Smooth muscle cell (in vitro differentiated cells): ENCODE measurements at regions not wholly inside any gene's neighbourhood (a gene's known extent, or its start where the extent isn't known, plus 50 kb on each side); places are given as distances from the start of the nearest gene placed in this dataset.

ENCODE experiments used
- DNase-seq: peaks from one replicate; lab custom pipeline; 2025; ENCODE audit not compliant: unreplicated experiment; lab: John Stamatoyannopoulos, UW
- H2AFZ ChIP-seq: fragments of 200-600 bp; sonication (generic); 2 replicates; pipeline ENCODE4 v1.6.0; 2016; ENCODE audit warnings: antibody characterized with exemption, low read depth, mild to moderate bottlenecking
- H3F3A ChIP-seq: fragments of 200-600 bp; sonication (generic); 2 replicates; pipeline ENCODE4 v1.6.0; 2017; ENCODE audit warnings: antibody characterized with exemption, low read depth
- H3K27ac ChIP-seq: fragments of 200-600 bp; sonication (generic); 2 replicates; pipeline ENCODE4 v1.5.1; 2016; ENCODE audit warnings: low read depth, mild to moderate bottlenecking
- H3K27me3 ChIP-seq: fragments of 200-600 bp; sonication (generic); 2 replicates; pipeline ENCODE4 v1.6.1; 2016; ENCODE audit warnings: low read depth, mild to moderate bottlenecking
- H3K36me3 ChIP-seq: fragments of 200-600 bp; sonication (generic); 2 replicates; pipeline ENCODE4 v1.5.1; 2016; ENCODE audit warnings: low read depth
- H3K4me1 ChIP-seq: fragments of 200-600 bp; sonication (generic); 2 replicates; pipeline ENCODE4 v1.5.1; 2016; ENCODE audit warnings: low read depth
- H3K4me2 ChIP-seq: fragments of 200-600 bp; sonication (generic); 2 replicates; pipeline ENCODE4 v1.6.0; 2016; ENCODE audit warnings: mild to moderate bottlenecking
- H3K4me3 ChIP-seq: fragments of 200-600 bp; sonication (generic); 2 replicates; pipeline ENCODE4 v1.5.1; 2016; ENCODE audit warnings: mild to moderate bottlenecking
- H3K79me2 ChIP-seq: fragments of 200-600 bp; sonication (generic); 2 replicates; pipeline ENCODE4 v1.6.0; 2016; ENCODE audit warnings: low read depth, mild to moderate bottlenecking
- H3K9ac ChIP-seq: fragments of 200-600 bp; sonication (generic); 2 replicates; pipeline ENCODE4 v1.6.0; 2016; ENCODE audit warnings: low read depth
- H3K9me3 ChIP-seq: fragments of 200-600 bp; sonication (generic); replicated peaks from 2 replicates; pipeline ENCODE4 v1.5.1; 2016; ENCODE audit warnings: low read depth
- H4K20me1 ChIP-seq: fragments of 200-600 bp; sonication (generic); 2 replicates; pipeline ENCODE4 v1.6.0; 2016; ENCODE audit warnings: low read depth
- WGBS: methylation state at CpG from one replicate; pipeline ENCODE4 v1.1.7; 2016; ENCODE audit warnings: low lambda C conversion rate; 5-methylcytosine and 5-hydroxymethylcytosine counted together
- TF ChIP-seq, protein P1 (sequence below): fragments of 200-600 bp; sonication (generic); IDR thresholded peaks from 2 replicates; pipeline ENCODE4 v1.5.1; 2017; ENCODE audit warnings: borderline replicate concordance, mild to moderate bottlenecking, antibody characterized with exemption; ENCODE audit not compliant: insufficient read depth, poor library complexity, severe bottlenecking

- H3K27me3 ChIP-seq = no peaks in the 10 kb centered on the region
These were observed 552.4 kb upstream of the CHRM3 start for GRCh38 chr1:238833919-238834318.

DNA sequence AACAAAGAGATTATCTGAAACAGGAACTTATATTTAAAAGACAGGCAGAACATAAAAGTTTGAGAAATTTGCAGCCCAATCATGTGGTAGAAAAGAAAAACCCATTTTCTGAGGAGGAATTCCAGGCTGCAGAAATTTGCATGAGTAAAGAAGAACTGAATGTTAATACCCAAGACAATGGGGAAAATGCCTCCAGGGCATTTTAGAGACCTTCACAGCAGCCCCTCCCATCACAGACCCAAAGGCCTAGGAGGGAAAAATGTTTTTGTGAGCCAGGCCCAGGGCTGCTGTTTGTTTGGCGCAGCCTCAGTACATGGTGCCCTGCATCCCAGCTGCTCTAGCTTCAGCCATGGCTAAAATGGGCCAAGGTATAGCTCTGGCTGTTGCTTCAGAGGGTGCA lies 554.3 kb upstream of the CHRM3 start:
- Histone ChIP-seq H3K36me3 (no peaks in the 10 kb centered on the region), H3K4me2 (no peak overlapping the region), H4K20me1 (no peaks in the 10 kb centered on the region), H3K4me3 (no peak overlapping the region), H2AFZ (no peak overlapping the region), H3K27me3 (no peaks in the 10 kb centered on the region), H3K27ac (no peak overlapping the region), H3K9me3 (no peaks in the 10 kb centered on the region), H3K9ac (no peak overlapping the region), H3F3A (no peaks in the 10 kb centered on the region), H3K79me2 (no peaks in the 10 kb centered on the region), H3K4me1 (no peaks in the 10 kb centered on the region)
- DNase-seq = no peak
- TF ChIP-seq, protein P1, sequence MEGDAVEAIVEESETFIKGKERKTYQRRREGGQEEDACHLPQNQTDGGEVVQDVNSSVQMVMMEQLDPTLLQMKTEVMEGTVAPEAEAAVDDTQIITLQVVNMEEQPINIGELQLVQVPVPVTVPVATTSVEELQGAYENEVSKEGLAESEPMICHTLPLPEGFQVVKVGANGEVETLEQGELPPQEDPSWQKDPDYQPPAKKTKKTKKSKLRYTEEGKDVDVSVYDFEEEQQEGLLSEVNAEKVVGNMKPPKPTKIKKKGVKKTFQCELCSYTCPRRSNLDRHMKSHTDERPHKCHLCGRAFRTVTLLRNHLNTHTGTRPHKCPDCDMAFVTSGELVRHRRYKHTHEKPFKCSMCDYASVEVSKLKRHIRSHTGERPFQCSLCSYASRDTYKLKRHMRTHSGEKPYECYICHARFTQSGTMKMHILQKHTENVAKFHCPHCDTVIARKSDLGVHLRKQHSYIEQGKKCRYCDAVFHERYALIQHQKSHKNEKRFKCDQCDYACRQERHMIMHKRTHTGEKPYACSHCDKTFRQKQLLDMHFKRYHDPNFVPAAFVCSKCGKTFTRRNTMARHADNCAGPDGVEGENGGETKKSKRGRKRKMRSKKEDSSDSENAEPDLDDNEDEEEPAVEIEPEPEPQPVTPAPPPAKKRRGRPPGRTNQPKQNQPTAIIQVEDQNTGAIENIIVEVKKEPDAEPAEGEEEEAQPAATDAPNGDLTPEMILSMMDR = no peak
- 100% methylated on average over 1 of the region's 1 CpG for WGBS

More at GRCh38 chr1:238833919-238834318, 552.4 kb upstream of the CHRM3 start:
- no peaks in the 10 kb centered on the region for H3K36me3 ChIP-seq
- H3K4me1 ChIP-seq = no peaks in the 10 kb centered on the region
- no peak overlapping the region for H3K27ac ChIP-seq
- H2AFZ ChIP-seq = no peak overlapping the region
- H3K4me3 ChIP-seq = no peak overlapping the region
- H3K79me2 ChIP-seq = no peaks in the 10 kb centered on the region
- no peak for DNase-seq
- H3K9ac ChIP-seq = no peak overlapping the region
- H3K4me2 ChIP-seq = no peak overlapping the region
- H4K20me1 ChIP-seq = no peaks in the 10 kb centered on the region
- no peaks in the 10 kb centered on the region for H3F3A ChIP-seq
- H3K9me3 ChIP-seq = no peaks in the 10 kb centered on the region
- TF ChIP-seq, protein P1 = no peak

GRCh38 chr1:238830036-238830611 lies 556.2 kb upstream of the CHRM3 start:
- Histone ChIP-seq H3K9me3 (no peaks in the 10 kb centered on the region), H3K36me3 (no peaks in the 10 kb centered on the region), H3K79me2 (no peaks in the 10 kb centered on the region), H3K4me2 (no peak overlapping the region), H3K27ac (no peak overlapping the region), H4K20me1 (no peaks in the 10 kb centered on the region), H3F3A (no peaks in the 10 kb centered on the region), H3K27me3 (no peaks in the 10 kb centered on the region), H2AFZ (no peak overlapping the region), H3K4me3 (no peak overlapping the region), H3K9ac (no peak overlapping the region), H3K4me1 (no peaks in the 10 kb centered on the region)
- TF ChIP-seq, protein P1 = no peak
- WGBS = 89% methylated on average over 3 of the region's 3 CpGs
- no peak for DNase-seq

- Histone ChIP-seq H3K27ac (no peak overlapping the region), H3K4me3 (no peak overlapping the region), H3K4me2 (no peak overlapping the region), H3K4me1 (no peaks in the 10 kb centered on the region), H3K9ac (no peak overlapping the region), H3K27me3 (no peaks in the 10 kb centered on the region), H3K79me2 (no peaks in the 10 kb centered on the region), H3F3A (no peaks in the 10 kb centered on the region), H2AFZ (no peak overlapping the region), H3K36me3 (no peaks in the 10 kb centered on the region), H3K9me3 (no peaks in the 10 kb centered on the region), H4K20me1 (no peaks in the 10 kb centered on the region)
- no peak for DNase-seq
- TF ChIP-seq, protein P1 = no peak
These were observed 559.5 kb upstream of the CHRM3 start for GRCh38 chr1:238826891-238827290.
